GF-D8 (cell line): ENCODE measurements at regions not wholly inside any gene's neighbourhood (a gene's known extent, or its start where the extent isn't known, plus 50 kb on each side); places are given as distances from the start of the nearest gene placed in this dataset.

Source experiments
- DNase-seq: peaks from one replicate; lab custom pipeline; 2025; lab: John Stamatoyannopoulos, UW

DNA sequence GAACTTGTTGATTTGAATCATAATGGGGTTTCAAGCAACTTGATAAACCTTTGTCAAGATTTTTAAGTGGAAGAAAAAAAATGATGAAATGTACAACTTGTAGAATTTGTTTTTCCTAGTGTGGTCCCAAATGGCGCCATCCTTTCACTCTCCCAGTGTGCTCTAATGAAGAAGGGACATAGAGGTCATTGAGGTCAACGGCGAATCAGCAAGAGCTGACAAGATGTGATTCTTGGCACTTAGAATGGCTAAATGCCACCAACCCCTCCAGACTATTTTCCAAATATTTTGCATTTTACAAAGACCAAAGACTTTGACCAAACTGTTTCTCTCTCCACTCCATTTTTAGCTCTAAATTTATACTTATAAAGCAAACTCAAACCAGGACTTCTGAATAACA is 320.2 kb upstream of the MME start:
- DNase-seq: no peak

DNA sequence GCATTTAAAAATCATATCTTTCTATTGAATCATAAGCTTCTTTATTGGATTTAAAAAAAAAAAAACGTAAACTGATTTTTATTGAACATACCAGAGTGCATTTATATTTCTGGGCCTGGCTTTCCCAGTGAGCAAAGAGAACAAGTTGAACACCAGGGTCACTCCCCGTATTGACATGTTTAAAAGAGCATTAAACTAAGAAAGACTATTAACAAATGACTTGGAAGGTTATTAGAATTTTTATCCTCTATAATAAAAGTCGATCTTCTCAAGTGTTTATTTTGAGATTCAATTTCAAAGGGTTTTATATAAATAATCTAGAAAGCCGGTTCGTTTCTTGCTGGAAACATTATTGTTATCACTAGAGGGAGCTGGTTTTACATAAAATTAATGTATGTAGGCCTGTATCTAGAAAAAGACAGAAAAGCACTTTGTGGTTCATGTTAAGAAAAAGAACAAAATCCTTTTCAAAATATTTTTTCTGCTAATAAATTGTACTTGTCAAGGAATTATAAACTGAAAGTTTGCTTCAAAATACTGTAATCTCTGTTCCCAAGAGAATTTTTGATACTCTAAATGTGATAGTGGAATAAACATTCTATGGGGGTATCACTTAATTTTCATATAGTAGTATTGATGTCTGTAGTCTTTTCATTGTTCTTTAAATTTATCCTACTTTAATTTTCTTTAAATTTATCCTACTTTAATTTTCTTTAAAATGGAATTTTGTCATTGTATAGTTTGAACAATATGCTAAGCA is 321.8 kb upstream of the MME start:
- no peak for DNase-seq

DNA sequence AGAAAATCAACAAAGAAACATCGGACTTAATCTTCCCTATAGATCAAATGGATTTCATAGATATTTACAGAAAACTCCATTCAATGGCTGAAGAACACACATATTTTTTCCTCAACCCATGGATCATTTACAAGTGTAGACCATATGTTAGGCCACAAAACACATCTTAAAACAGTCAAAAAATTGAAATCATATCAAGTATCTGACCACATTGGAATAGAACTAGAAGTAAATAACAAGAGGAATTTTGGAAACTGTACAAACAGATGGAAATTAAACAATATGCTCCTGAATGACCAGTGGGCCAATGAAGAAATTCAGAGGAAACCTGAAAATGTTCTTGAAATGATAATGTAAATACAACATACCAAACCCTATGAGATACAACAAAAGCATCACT is 323.1 kb upstream of the GPR149 start:
- DNase-seq: no peak

DNA sequence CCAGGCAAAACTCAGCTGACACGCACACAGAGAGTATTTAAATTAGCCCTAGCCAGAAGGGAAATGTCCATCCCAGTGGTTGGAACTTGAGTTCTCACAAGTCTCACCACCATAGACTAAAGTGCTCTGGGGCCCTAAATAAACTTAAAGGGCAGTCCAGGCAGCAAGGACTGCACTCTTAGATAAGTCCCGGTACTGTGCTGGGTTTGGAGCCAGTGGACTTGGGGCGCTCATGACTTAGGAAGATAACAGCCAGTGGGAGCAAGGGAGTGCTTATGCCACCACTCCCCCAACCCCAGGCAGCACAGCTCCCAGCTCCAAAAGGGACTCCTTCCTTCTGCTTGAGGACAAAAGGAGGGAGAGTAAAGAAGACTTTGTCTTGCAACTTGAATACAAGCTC is 319.5 kb upstream of the GPR149 start:
- no peak for DNase-seq

DNA sequence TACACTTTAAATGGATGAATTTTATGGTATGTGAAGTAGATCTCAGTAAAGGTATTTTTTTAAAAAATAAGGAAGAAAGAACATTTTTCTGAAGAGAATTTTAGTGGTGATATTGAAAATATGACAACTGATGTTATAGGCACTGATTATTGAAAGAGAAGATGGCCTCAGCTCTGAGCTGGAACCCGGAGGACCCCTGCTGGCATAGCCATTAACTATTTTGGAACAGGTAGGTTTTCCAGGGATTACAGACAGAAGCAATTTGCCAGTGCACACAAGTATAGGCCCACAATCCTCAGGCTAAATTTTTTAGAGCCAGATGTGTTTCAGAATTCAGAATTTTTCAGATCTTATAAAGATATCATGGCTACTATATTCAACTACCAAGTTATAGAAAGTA is 315.9 kb upstream of the GPR149 start:
- DNase-seq: no peak

DNA sequence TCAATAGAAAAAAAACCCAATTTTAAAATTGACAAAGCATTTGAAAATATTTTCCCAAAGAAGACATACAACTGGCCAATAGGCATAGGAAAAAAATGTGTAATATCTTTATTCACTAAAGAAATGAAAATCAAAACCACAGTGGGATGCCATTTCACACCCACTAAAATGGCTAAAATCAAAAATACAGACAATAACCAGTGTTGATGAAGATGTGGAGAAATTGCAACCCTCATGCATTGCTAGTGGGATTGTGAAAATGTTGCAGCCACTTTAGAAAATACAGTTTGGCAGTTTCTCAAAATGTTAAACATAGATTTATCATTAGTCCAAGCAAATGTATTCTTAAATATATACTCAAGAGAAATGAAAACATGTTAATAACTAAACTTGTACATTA is 315.1 kb upstream of the GPR149 start:
- no peak for DNase-seq

DNA sequence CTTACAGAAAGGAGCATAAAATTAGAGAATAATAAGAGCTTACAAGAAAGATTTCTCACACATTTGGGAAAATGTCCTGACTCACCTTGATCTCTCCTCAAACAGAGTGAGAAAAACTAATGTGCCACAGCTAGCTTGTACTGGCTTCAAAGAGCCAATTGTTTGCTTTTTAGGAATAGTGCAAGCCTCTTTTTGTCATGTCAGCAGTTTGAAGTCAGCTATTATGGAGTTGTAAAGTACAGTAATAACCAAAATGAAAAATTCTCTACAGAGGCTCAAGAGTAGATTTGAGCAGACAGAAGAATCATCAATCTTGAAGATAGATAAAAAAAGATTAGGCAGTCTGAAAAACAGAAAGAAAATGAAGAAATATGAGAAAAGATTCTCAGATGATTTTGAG is 313.4 kb upstream of the GPR149 start:
- no peak for DNase-seq

DNA sequence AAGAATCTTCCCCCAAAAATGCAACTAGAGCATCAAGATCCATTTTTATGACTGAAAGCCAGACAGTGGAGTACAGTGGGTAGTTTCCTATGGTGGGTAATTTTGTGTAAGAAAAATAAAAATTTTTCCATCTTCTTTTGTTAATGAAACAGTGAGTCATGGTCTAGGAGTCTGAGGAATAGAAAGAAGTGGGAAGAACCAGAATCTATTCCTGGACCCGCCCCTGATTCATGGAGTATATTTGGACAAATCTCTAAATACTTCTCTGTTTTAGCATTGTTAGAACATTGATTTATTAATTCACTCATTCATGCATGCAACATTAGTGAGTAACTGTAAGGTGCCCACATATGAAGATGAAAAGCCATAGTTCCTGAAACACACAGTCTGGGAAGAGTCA is 304.5 kb upstream of the GPR149 start:
- no peak for DNase-seq

DNA sequence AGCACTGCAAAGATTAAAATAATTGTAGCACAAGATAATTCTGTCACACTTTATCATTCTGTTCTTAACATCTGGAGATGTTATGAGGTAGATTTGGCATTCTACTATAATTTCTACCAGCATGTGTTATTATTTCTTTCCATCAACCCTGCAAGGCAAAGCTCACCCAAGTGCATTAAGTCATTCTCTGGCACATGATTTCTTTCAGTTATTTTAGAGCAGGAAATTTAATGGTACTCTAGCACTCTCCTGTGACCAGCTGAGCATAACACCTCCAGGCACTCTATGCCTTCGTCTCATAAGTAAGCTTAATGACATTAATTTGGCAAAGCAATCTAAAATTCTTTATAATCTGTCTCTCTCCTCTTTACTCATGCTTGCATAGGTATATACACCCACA is 300.2 kb upstream of the GPR149 start:
- DNase-seq: peak; percentile 17

DNA sequence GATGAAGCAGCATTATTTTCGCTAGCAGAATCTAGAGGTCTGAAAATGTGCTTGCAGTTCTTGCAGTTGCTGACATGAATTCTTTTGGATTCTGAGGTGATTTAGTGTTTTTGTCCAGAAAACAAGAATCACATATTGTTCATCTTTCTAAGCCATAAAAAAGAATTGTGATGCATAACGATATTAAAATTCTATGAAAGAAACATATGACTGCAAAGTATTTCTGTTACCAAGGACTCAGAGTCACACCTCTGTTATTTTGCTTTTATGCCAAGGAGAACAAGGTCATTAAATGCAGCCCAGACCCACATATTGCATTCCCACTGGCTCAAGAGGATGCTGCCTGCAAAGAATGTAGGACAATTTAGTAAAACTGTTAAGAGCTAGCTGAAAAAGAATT is 299.8 kb upstream of the GPR149 start:
- DNase-seq: no peak

DNA sequence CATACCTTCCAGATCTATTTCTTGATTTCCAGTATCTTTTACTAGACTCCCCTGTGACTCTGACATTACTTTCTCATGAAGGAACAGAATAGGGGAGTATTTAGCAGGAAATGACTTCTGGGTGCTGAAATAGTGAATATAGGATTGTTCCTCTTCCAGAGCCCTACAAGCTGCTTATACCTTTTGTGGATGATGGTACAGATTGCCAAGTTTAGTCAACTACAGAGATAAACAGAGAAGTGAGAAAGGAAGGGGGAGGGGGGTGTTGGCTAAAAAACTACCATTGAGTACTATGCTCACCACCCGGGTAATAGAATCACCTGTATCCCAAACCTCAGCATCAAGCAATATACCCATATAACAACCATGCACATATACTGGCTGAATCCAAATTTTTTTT is 298.3 kb upstream of the GPR149 start:
- no peak for DNase-seq

DNA sequence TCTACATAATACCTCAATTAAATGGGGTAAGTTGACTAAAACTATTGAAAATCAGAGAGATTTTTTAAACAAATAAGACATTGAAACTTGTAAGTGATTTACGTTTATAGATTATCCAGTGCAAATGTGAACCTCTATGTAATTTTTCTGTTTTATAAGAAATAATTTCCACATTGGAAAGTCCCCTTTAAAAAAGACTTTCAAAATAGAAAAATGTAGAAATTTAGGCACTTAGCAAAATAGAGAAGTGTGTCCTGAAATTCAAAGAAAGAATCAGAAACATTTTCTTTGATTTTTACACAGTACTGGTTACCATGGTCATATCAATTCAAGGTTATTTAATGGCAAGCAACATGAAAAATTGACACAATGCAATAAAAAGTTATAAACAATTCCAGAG is 290.9 kb upstream of the GPR149 start:
- no peak for DNase-seq

DNA sequence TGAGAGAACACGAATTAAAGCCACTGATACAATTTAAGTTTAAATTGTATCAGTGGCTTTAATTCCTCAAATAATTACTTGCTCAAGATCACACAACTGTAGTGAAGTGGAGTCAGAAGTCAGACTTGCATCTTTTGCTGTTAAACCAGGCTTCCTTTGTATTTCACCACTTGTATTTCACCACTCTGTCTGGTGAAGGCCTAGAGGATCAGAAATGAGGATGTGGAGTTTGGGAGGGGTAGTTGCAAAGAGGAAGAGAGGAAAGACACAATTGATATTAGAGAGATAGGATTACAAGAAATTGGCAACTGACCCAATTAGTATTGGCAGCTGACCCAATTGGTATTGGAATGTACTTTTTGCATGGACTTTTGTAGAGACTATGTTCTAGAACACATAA is 288.1 kb upstream of the GPR149 start:
- DNase-seq: peak; percentile 91

DNA sequence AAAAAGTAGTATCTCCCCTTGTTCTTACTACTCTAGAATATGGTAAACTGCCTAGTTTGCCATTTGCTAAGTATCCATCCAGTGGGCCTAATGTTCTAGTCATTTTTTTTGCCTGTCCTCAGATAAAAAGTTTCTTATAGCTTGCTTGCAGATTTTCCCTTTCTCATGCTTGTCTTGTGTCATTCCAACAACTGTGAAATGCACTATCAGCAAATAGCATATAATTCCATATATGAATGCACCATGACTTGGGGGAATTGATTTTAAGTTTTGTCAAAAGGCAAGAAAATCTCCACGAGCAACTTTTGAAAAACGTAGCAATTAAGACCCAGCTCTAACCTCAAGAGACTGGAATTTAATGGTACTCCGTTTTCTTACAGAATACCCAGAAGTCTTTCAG is 286.2 kb upstream of the GPR149 start:
- DNase-seq: no peak

DNA sequence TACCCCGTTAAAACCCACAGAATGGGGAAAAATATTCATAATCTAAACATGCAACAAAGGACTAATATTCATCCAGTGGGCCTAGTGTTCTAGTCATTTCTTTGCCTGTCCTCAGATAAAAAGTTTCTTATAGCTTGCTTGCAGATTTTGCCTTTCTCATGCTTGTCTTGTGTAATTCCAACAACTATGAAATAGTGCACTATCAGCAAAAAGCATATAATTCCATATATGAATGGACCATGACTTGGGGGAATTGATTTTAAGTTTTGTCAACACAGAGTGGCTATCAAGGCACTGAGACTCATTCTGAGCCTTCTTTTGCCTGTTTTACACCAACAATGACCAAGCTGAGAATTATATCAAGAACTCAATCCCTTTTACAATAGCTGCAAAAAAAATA is 278.6 kb upstream of the GPR149 start:
- DNase-seq: no peak

DNA sequence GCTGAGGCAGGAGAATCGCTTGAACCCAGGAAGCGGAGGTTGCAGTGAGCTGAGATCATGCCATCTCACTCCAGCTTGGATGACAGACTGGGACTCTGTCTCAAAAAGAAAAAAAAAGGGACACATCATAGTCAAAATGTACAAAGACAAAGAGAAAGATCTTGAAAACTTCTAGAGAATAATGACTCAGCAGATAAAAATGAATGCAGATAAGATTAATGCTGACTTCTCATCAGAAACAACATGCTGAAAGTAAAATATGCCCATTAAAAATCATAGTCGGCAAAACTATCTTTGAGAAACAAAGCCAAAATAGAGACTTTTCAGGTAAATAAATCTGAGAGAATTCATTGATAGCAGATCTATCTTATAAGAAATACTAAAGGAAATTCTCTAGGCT is 271.1 kb upstream of the GPR149 start:
- no peak for DNase-seq

DNA sequence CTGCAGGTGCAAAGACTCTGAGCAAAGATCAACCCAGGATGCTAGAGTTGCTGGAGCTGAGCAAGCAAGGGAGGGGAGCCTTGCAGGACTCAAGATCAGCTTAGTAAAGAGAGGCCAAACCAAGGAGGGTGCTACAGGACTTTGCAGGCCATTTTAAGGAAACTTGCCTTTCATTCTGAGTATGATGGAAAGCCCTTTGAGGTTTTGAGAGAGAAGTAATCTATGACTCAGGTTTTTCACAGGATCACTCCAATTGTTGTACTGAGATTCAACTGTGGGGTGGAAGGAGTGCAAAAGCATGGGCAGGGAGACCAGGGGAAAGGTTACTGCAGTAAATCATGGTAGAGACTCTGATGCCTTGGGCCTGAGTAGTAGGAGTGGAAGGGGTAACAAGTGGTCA is 260.4 kb upstream of the GPR149 start:
- DNase-seq: no peak

DNA sequence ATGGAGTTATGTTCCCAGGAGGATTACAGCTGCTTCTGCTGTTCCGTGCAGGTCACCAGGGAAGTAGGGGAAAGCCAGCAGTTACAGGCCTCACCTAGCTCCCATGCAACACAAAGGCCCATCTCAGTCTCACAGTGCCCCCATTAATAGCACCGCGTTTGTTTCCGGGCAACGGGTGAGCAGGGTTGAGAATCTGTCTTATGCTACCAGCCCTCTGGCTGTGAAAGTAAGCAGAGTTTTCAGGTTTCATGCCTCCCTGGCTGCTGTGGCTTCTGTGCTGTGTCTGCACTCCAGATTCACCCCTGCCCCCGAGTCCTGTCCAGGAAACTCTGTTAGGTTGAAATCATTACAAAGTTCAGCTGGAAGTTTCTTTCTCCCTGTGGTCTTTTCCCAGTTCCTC is 254.4 kb upstream of the GPR149 start:
- no peak for DNase-seq

DNA sequence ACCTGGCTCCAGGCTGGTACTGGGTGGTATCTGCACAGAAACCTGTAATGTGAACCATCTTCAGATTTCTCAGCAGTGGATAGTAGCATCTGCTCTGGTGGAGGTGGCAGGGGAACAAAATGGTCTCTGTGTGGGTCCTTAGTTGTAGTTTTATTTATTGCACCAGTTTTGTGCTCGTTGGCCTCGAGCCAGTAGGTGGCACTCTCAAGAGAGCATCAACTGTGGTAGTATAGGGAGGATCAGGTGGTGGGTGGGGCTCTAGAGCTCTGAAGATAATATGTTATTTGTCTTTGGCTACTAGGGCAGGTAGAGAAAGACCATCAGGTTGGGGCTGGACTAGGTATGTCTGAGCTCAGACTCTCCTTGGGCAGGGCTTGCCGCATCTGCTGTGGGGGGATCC is 254.0 kb upstream of the GPR149 start:
- DNase-seq: no peak

DNA sequence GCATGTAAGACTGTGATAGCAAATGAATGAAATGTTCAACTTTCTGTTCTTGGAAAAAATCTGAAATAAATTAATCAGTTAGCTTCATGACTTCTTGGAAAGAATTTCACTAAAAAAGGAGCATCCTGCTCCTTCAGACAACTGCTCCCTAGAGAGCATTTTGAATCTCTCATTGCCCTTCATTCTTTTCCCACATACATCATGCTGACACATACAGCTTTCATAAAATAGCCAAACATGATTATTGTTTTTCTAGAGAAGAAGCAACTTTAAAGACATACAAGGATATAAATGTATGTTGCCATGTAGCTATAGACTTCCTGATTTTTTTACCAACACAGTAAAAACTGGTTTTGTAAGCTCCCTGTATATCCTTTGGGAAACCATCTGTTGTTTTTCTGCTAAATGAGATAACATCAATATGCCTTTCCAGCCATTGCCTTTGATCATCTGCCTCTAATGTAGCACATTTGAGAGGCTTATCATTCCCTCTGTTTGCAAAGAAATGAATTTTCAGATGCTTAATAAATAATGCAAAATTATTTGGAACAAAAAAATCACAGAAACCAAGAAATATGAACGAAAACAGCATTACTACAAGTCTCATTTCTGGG is 248.2 kb upstream of the GPR149 start:
- DNase-seq: no peak

DNA sequence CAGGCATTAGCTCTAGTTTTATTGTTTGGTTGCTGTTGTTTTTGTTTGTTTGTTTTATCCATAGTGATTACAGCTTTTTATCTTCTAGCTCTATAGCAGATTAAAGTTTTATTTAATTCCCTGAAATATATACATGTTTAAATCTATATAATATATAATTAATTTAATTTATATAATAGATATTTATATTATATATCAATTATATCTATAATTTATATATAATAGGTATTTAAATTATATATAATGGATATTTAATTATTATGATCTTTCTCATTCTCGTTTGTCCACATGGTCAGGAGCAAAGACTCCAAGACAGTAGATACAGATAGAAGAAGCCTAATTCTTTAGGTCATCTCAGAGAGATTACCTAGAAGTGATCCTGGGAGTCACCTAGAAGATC is 238.8 kb upstream of the GPR149 start:
- DNase-seq: no peak

DNA sequence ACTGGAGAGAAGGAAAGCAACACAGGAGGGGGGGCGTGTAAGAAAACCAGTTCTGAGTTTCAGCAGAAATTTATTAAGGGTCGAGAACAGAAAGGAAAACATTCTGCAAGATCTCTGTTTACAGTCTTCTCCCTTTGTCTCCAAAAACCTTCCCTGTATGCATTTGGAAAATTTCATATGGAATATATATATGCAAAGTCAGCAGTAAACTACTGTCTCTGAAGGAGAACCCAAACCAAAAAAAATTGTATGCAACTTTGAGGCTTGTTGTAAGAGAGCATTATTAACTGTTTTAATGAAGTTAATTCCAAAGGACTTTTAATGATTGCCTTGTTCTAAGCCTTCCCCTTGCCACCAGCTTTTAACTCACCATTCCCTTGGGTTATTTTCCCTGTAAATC is 238.2 kb upstream of the GPR149 start:
- DNase-seq: no peak

DNA sequence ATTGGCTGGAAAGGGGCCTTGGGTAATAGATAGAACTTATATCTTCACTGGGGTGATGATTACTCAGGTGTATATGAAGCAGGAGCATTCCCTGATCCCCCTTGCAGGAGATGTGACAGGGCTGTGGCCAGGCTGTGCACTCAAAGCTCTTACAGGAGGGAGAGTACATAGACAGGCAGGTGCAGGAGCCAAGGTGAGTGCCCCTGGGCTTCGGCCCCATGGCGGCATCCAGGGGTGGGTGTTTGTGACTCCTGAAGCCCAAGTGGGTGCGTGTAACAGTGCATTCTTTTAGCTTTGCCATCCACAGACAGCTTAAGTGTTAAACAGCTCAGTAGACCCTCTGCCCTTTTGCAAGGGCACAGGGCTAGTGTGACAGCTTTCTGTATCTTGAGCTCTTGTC is 236.6 kb upstream of the GPR149 start:
- DNase-seq: no peak

DNA sequence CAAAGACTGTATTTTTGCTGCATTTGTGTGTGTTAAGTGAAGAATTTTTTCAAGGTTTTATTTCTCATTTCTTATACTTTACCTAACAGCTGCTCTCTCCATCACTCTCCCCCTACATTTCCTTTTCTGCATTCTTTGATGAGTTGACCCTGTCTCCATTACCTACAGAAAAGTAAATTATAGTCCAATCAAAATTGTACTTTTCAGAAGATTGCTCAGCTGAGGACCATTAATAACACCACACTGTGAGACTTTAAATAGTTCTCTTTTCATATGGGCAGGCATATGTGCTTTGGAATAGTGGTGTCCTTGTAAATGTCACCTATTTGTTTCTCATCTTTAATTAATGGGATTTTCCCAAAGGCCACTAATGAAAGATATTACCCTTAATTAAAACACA is 234.7 kb upstream of the GPR149 start:
- DNase-seq: no peak
